ENCODE measurements at regions not wholly inside any gene's neighbourhood (a gene's known extent, or its start where the extent isn't known, plus 50 kb on each side); places are given as distances from the start of the nearest gene placed in this dataset.

GRCh38 chrX:95484781-95485180 lies 1199.9 kb upstream of the DIAPH2 start:
- H3K4me1 ChIP-seq (ENCODE audit: control insufficient read depth in 4 of 4, insufficient read depth in 4 of 4, low read length in 3 of 4): no peaks in the 10 kb centered on the region
- no peak overlapping the region for H3K9ac ChIP-seq (ENCODE audit: low read depth in 1 of 2, low read length in 2 of 2)
- no peak overlapping the region for H3K27ac ChIP-seq (ENCODE audit: low read depth in 1 of 2, low read length in 2 of 2)
- no peak overlapping the region for H3K4me3 ChIP-seq (ENCODE audit: low read depth in 1 of 3, low read length in 3 of 3)
- H3K9me3 ChIP-seq (ENCODE audit: control insufficient read depth in 4 of 4, low read length in 3 of 4): no peaks in the 10 kb centered on the region
- no peak for DNase-seq (ENCODE audit: low spot score)
- TF ChIP-seq ZBTB33 (IDR thresholded peaks at IDR 0.05) (no peak), RAD21 (IDR thresholded peaks at IDR 0.05) (no peak), CTCF (IDR thresholded peaks at IDR 0.05; ENCODE audit: low read depth, low read length, missing input control) (no peak), HNF4A (conservative IDR thresholded peaks at IDR 0.05) (no peak), GABPA (IDR thresholded peaks at IDR 0.05 in 1 of 2, conservative IDR thresholded peaks at IDR 0.05 in 1 of 2) (no peak), JUND (IDR thresholded peaks at IDR 0.05) (no peak), HNF4G (IDR thresholded peaks at IDR 0.05) (no peak), YY1 (IDR thresholded peaks at IDR 0.05) (no peak), TAF1 (conservative IDR thresholded peaks at IDR 0.05) (no peak), REST (IDR thresholded peaks at IDR 0.05) (no peak), NR2F2 (IDR thresholded peaks at IDR 0.05) (no peak)
- TF ChIP-seq, protein P1, sequence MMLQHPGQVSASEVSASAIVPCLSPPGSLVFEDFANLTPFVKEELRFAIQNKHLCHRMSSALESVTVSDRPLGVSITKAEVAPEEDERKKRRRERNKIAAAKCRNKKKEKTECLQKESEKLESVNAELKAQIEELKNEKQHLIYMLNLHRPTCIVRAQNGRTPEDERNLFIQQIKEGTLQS (IDR thresholded peaks at IDR 0.05): no peak
- TF ChIP-seq, protein P2, sequence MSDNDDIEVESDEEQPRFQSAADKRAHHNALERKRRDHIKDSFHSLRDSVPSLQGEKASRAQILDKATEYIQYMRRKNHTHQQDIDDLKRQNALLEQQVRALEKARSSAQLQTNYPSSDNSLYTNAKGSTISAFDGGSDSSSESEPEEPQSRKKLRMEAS (IDR thresholded peaks at IDR 0.05): no peak
- no peaks in the 10 kb centered on the region for H3K27me3 ChIP-seq (ENCODE audit: control insufficient read depth in 4 of 4, insufficient read depth in 4 of 4, low read length in 3 of 4)
- no peaks in the 10 kb centered on the region for H3K36me3 ChIP-seq (ENCODE audit: control insufficient read depth in 4 of 4, insufficient read depth in 3 of 4, low read depth in 1 of 4, low read length in 3 of 4)
- WGBS: 41% methylated on average over 1 of the region's 1 CpG

- no peak for DNase-seq (ENCODE audit: low spot score)
- no peak for TF ChIP-seq HNF4G (IDR thresholded peaks at IDR 0.05)
- no peak for TF ChIP-seq ZBTB33 (IDR thresholded peaks at IDR 0.05)
- peak; percentile 13 for TF ChIP-seq CTCF (IDR thresholded peaks at IDR 0.05; ENCODE audit: low read depth, low read length, missing input control)
- no peak for TF ChIP-seq RXRA (IDR thresholded peaks at IDR 0.05)
- peak in 1 of 2 donors; percentile 54 for TF ChIP-seq RAD21 (IDR thresholded peaks at IDR 0.05)
- Histone ChIP-seq H3K27me3 (ENCODE audit: control insufficient read depth in 4 of 4, insufficient read depth in 4 of 4, low read length in 3 of 4) (no peaks in the 10 kb centered on the region), H3K4me3 (ENCODE audit: low read depth in 1 of 3, low read length in 3 of 3) (no peak overlapping the region), H3K9me3 (ENCODE audit: control insufficient read depth in 4 of 4, low read length in 3 of 4) (no peaks in the 10 kb centered on the region), H3K9ac (ENCODE audit: low read depth in 1 of 2, low read length in 2 of 2) (no peak overlapping the region), H3K27ac (ENCODE audit: low read depth in 1 of 2, low read length in 2 of 2) (no peak overlapping the region), H3K4me1 (ENCODE audit: control insufficient read depth in 4 of 4, insufficient read depth in 4 of 4, low read length in 3 of 4) (no peaks in the 10 kb centered on the region), H3K36me3 (ENCODE audit: control insufficient read depth in 4 of 4, insufficient read depth in 3 of 4, low read depth in 1 of 4, low read length in 3 of 4) (no peaks in the 10 kb centered on the region)
These were observed 1178.9 kb upstream of the DIAPH2 start for GRCh38 chrX:95505721-95506120.
